ENCODE measurements at regions not wholly inside any gene's neighbourhood (a gene's known extent, or its start where the extent isn't known, plus 50 kb on each side); places are given as distances from the start of the nearest gene placed in this dataset.

- TF ChIP-seq CTCF (IDR thresholded peaks at IDR 0.05; ENCODE audit: insufficient read depth, low read length), result no peak
- peak; percentile 55 for DNase-seq (ENCODE audit: low read depth)
- no peak overlapping the region for H3K4me3 ChIP-seq (ENCODE audit: low read depth, low read length)
These were observed 152.3 kb upstream of the BEND6 start for GRCh38 chr6:56802584-56802983.

GRCh38 chr6:56799989-56800388 lies 154.9 kb upstream of the BEND6 start:
- no peak for TF ChIP-seq CTCF (IDR thresholded peaks at IDR 0.05; ENCODE audit: insufficient read depth, low read length)
- no peak overlapping the region for H3K4me3 ChIP-seq (ENCODE audit: low read depth, low read length)
- no peak for DNase-seq (ENCODE audit: low read depth)

- no peak for TF ChIP-seq CTCF (IDR thresholded peaks at IDR 0.05; ENCODE audit: insufficient read depth, low read length)
These were observed 155.5 kb upstream of the DST start for GRCh38 chr6:56798163-56798562.

GRCh38 chr6:56796196-56796532 lies 153.5 kb upstream of the DST start:
- TF ChIP-seq CTCF (IDR thresholded peaks at IDR 0.05; ENCODE audit: insufficient read depth, low read length), result no peak
- no peak for DNase-seq (ENCODE audit: low read depth)
- H3K4me3 ChIP-seq (ENCODE audit: low read depth, low read length), result no peak overlapping the region

More at GRCh38 chr6:56798163-56798562, 155.5 kb upstream of the DST start:
- no peak overlapping the region for H3K4me3 ChIP-seq (ENCODE audit: low read depth, low read length)
- DNase-seq (ENCODE audit: low read depth), result peak; percentile 56

GRCh38 chr6:56795466-56796195 lies 152.9 kb upstream of the DST start:
- no peak for DNase-seq (ENCODE audit: low read depth)
- TF ChIP-seq CTCF (IDR thresholded peaks at IDR 0.05; ENCODE audit: insufficient read depth, low read length), result no peak
- no peak overlapping the region for H3K4me3 ChIP-seq (ENCODE audit: low read depth, low read length)

GRCh38 chr6:56794421-56794820 lies 151.7 kb upstream of the DST start:
- TF ChIP-seq CTCF (IDR thresholded peaks at IDR 0.05; ENCODE audit: insufficient read depth, low read length), result no peak
- DNase-seq (ENCODE audit: low read depth), result no peak
- H3K4me3 ChIP-seq (ENCODE audit: low read depth, low read length), result no peak overlapping the region

GRCh38 chr6:56793938-56794337 lies 151.2 kb upstream of the DST start:
- H3K4me3 ChIP-seq (ENCODE audit: low read depth, low read length), result no peak overlapping the region
- no peak for TF ChIP-seq CTCF (IDR thresholded peaks at IDR 0.05; ENCODE audit: insufficient read depth, low read length)
- DNase-seq (ENCODE audit: low read depth), result no peak

All from fibroblast of the aortic adventitia (primary cell).